ENCODE measurements at regions not wholly inside any gene's neighbourhood (a gene's known extent, or its start where the extent isn't known, plus 50 kb on each side); places are given as distances from the start of the nearest gene placed in this dataset.
"Not testable (repeated sequence)": the region's sequence is repeated elsewhere in the genome, so short reads cannot be mapped to it uniquely, and the experiment has no call there.

DNA sequence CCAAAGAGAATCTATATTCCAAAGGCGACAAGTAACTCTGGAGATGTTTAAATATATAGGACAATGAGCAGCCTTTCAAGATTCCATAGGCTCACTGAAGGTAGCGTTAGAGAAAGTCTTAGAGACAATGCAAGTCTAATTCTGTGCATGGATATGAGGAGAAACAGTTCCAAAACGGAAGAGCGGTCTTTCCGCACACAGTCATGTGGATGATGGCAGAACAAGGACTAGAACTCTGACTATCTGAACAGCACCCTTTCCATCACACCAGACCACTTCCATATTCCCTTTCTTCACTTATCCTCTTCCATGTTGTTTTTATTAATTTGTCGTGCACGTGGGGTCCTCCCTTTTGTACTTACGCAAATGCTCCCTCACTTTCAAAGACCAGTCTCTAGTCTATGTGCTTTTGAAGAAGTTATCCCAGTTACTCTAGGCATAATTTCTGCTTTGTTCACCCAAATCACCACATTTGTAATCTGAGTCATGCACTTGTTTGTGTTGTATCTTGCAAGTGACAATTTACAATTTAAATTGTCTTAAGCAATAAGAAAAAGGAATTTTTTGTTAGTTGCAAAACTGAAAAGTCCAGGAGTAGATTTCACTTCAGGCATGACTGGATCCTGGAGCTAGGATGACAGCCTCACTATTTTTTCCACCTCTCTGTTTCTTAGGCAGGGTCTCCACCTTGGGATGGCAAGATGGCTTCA is 116.0 kb upstream of the ADRA1B start:
- DNase-seq: no peak

GRCh38 chr5:159801303-159801702 is 115.0 kb upstream of the ADRA1B start:
- DNase-seq: no peak

GRCh38 chr5:159802661-159803060 is 113.6 kb upstream of the ADRA1B start:
- peak; percentile 64 to 72 for DNase-seq

GRCh38 chr5:159804121-159804520 is 112.2 kb upstream of the ADRA1B start:
- no peak for DNase-seq

DNA sequence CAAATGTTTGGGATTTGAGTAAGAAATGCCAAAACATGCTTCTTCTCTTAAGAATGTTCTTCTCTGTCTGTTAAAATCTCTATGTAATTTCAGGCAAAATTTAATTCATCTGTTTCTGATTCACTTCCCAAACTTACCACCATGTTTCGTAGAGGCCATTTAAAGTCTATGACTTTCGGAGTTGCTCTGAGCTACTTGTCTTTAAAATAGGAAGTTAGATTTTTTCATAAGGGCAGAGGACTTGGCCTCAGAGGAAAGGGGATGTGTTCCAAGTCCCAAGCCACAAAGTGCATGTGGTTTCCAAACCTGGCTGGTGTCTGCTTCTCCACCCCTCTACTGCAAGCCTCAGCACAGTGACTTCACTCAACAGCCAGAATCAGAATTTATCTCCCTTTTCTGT is 111.3 kb upstream of the ADRA1B start:
- DNase-seq: peak; percentile 89 to 90

- DNase-seq: not testable (repeated sequence)
Observed at GRCh38 chr5:159807135-159807534, 109.1 kb upstream of the ADRA1B start.

DNA sequence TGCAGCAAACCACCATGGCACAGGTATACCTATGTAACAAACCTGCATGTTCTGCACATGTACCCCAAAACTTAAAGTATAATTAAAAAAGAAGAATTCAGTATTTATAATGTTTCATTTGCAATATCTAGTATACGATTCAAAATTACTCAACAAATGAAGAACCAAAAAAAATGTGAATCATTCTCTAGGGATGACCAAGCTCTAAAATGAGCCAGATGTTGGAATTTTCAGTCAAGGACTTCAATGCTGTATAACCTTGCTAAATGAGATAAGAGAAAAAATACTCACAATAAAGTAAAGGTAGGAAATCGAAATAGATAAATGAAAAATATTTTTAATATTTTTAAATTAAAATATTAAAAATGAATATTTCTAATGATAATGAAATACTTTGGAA is 108.7 kb upstream of the ADRA1B start:
- no peak for DNase-seq

DNA sequence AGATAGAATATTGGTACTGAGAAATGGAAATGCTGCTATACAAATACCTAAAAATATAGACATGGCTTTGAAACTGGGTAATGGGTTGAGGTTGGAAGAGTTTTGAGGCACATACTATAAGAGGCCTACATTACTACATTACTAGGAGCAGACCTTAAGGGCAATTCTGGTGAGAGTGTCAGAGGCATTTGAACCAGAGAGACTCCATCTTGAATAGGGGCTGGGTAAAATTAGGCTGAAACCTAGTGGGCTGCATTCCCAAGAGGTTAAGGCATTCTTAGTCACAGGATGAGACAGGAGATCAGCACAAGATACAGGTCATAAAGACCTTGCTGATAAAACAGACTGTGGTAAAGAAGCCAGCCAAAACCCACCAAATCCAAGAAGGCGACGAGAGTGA is 104.6 kb upstream of the ADRA1B start:
- DNase-seq: no peak

GRCh38 chr5:159812759-159813158 is 103.5 kb upstream of the ADRA1B start:
- DNase-seq: not testable (repeated sequence)

- no peak for DNase-seq
Observed at GRCh38 chr5:159814222-159814621, 102.1 kb upstream of the ADRA1B start.

GRCh38 chr5:159814805-159815585 is 101.3 kb upstream of the ADRA1B start:
- DNase-seq: no peak

GRCh38 chr5:159817262-159818029 is 98.8 kb upstream of the ADRA1B start:
- no peak for DNase-seq

DNA sequence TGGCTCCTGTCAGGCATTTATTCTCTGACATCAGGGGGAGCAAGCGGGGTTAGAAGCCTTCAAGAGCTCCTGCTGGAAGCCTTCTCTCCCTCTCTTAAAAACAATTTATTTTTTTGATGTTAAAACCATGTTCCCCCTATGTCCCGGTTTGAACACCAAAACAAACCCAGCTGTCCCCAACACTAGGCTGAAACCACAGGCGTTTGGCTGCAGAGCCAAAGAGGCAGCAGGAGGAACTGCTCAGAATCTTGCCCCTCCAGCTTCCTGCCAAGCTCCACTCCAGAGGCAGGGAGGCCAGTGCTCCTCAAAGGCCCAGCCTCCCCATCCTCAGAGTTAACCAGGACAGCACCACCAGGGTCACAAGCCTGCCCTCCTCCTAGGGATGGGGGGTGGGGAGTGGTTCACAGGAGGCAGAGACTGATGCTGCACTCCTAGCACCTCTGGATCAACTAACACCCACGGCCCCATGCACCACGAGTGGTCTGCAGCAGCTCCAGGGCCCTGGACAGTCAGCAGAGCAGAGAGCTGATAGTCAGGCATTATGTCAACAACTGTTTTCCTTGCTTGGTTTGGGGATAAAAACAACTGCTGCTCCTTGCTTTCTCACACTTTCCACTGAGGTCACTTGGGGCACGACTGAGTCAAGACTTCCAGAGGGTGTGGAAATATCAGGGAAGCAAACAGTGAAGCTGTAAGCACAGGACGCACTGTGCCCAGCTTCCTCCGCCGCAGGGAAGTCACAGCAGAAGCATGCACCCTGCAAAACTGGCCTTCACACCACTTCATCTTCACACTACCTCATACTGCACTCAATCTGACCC is 96.5 kb upstream of the ADRA1B start:
- DNase-seq: no peak

DNA sequence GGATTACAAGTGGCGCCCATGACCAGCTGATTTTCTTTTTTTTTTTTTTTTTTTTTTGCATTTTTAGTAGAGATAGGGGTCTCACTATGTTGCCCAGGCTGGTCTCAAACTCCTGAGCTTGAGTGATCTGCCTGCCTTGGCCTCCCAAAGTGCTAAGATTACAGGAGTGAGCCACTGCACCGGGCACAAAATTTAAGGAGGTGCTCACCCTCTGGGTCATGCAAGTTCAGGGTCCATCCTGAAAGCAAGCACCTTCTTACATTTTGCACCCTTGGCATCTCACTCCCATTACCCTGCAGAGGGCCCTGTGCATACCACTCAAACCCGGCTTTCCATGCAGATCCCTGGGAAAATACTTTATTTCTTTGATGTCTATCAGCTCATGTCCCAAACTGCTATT is 95.6 kb upstream of the ADRA1B start:
- DNase-seq: no peak

- DNase-seq: no peak
Observed at GRCh38 chr5:159821461-159821940, 94.8 kb upstream of the ADRA1B start.

DNA sequence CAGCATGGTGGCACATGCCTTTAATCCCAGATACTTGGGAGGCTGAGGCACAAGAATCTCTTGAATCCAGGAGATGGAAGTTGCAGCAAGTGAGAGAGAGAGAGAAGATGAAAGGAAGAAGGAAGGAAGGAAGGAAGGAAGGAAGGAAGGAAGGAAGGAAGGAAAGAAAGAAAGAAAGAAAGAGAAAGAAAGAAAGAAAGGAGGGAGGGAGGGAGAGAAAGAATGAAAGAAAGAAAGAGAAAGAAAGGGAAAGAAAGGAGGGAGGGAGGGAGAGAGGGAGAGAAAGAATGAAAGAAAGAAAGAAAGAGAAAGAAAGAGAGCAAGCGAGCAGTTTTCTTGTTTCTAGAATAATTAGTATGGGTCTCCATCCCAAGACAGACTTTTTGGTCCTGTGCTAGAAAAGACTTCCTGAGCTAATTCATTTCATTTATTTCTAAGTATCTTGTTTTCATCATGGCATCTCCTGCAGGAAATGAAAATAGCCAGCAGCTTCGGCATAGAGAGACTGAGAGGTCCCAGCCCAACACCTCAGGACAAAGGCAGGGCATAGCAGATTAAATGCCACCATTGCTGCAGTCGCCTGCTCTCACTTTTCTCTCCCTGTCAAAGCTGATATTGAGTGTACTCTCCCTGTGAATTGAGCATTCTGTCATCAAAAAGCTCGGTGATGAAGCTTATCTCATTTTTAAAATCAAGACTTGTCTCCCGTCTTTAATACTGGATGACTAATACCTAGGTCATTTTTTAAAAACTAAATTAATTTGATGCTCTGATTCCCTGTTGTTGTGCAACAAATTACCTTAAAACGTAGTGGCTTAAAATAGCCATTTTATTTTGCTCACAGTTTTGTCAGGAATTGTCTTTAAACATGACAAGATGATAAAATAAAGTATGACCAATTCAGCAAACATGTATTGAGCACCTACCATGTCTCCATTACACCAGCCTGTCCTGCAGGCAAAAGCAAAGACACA is 91.8 kb upstream of the ADRA1B start:
- DNase-seq: no peak

DNA sequence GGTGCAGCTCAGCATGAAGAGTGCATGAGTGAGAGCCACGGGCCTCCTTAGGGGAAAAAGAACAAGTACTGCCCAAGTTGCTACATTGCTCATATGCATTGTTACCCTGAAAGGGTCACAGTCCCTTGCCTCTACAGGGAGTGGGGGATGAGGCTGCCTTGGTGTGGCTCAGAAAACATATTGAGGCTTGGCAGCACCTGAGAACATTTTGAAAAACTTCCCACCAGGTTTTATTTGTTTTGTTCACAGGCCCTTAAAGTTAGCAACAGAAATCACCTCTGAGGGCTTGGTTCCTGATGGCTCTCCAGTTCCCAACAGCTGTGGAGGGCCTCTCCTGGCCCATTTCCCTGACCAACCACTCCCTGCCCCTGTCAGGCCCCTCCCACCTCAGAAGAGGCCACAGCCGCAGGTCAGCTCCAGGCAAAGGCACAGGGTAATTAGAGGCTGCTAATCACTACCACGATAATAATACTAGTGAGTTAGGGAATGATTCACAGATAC is 90.7 kb upstream of the ADRA1B start:
- DNase-seq: no peak

GRCh38 chr5:159826351-159827214 is 89.7 kb upstream of the ADRA1B start:
- DNase-seq: no peak

GRCh38 chr5:159827861-159828260 is 88.4 kb upstream of the ADRA1B start:
- no peak for DNase-seq

GRCh38 chr5:159832073-159832472 is 84.2 kb upstream of the ADRA1B start:
- no peak for DNase-seq
